Erythroblast (primary cell): ENCODE measurements at regions not wholly inside any gene's neighbourhood (a gene's known extent, or its start where the extent isn't known, plus 50 kb on each side); places are given as distances from the start of the nearest gene placed in this dataset.

ENCODE experiments used
- GATA1 ChIP-seq: IDR thresholded peaks from 2 replicates; pipeline ENCODE4 v1.6.1; 2011; ENCODE audit warnings: low read depth, mild to moderate bottlenecking, control low read depth, low read length, moderate library complexity
- POLR2A ChIP-seq: IDR thresholded peaks from 2 replicates; pipeline ENCODE4 v1.6.1; 2011; ENCODE audit warnings: mild to moderate bottlenecking, low read length

DNA sequence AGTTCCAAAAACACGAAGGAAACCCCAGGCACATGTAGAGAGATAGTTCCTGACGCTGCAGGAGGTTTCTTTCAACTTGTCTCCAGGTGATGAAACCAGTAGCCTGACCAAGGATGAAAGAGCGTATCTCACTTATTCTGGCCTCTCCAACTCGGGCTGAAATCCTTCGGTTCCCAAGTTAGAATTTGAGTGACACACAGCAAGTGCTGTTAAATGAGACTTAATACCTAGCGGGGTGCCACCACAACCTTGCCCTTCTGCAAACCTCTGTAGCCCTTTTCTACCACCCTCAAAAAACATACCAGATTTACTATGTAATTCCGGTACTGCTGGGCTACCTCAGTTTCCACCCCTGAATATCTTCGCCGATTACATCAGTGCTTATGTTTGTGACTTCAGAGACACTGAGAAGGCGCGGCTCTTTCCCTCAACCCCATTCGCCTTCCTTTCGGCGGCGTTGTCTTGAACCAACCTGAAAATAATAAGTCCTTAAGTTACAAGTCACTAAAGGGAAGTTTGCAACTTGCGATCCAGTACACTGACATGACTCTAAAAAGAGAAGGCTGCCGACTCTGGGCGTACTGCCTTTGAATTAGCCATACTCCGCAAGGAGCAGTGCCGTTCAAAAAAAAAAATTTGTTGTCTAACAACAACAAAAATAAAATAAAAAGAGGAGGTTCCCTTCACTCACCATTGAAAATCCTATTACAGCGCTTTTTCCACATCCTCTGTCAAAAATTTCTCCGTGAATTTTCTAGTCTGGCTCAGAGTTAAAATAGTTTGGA lies 194.9 kb upstream of the ZNF184 start:
- TF ChIP-seq POLR2A (no peak), GATA1 (no peak)
